OCI-LY3 (cell line): ENCODE measurements at regions not wholly inside any gene's neighbourhood (a gene's known extent, or its start where the extent isn't known, plus 50 kb on each side); places are given as distances from the start of the nearest gene placed in this dataset.

Experiments
- H2AFZ ChIP-seq: fragments of 200-600, 300-600 bp; shearing (Covaris generic); 2 replicates; pipeline ENCODE4 v1.6.0; 2014; ENCODE audit warnings: antibody characterized with exemption, low read depth, low read length
- H3K27ac ChIP-seq: fragments of 200-600, 300-600 bp; sonication (generic); 2 replicates; pipeline ENCODE4 v1.5.1; 2014; ENCODE audit warnings: mild to moderate bottlenecking, low read length, moderate library complexity, mixed read lengths
- H3K27me3 ChIP-seq: fragments of 200-600, 300-600 bp; sonication (generic); 2 replicates; pipeline ENCODE4 v1.6.1; 2014; ENCODE audit warnings: low read depth, low read length, mixed read lengths
- H3K36me3 ChIP-seq: fragments of 200-600, 300-600 bp; sonication (generic); replicated peaks from 2 replicates; pipeline ENCODE3; 2014; ENCODE audit warnings: low read depth, low read length, mixed read lengths
- H3K4me1 ChIP-seq: fragments of 300-600, 200-600 bp; sonication (generic); 2 replicates; pipeline ENCODE4 v1.6.1; 2014; ENCODE audit warnings: low read length, mixed read lengths
- H3K4me2 ChIP-seq: fragments of 200-600, 300-600 bp; sonication (generic); 2 replicates; pipeline ENCODE4 v1.6.1; 2014; ENCODE audit warnings: low read length, mixed read lengths
- H3K4me3 ChIP-seq: fragments of 300-600, 200-600 bp; sonication (generic); 2 replicates; pipeline ENCODE4 v1.5.1; 2014; ENCODE audit warnings: antibody characterized with exemption, mild to moderate bottlenecking, low read length, moderate library complexity
- H3K79me2 ChIP-seq: fragments of 300-600, 200-600 bp; shearing (Covaris generic); 2 replicates; pipeline ENCODE4 v1.6.1; 2014; ENCODE audit warnings: mild to moderate bottlenecking, low read length, mixed read lengths
- H3K9ac ChIP-seq: fragments of 300-600, 200-600 bp; shearing (Covaris generic); 2 replicates; pipeline ENCODE4 v1.6.0; 2014; ENCODE audit warnings: mild to moderate bottlenecking, low read length, moderate library complexity
- H3K9me3 ChIP-seq: fragments of 200-600, 300-600 bp; shearing (Covaris generic); 2 replicates; pipeline ENCODE4 v1.6.1; 2014; ENCODE audit warnings: low read length, mixed read lengths; ENCODE audit not compliant: insufficient read depth
- H4K20me1 ChIP-seq: fragments of 200-600, 300-600 bp; sonication (generic); 2 replicates; pipeline ENCODE4 v1.6.1; 2016; ENCODE audit warnings: low read length, mixed read lengths; ENCODE audit not compliant: insufficient read depth
- EZH2phosphoT487 ChIP-seq: fragments of 200-600 bp; shearing (Covaris generic); IDR thresholded peaks from 2 replicates; pipeline ENCODE4 v1.6.1; 2018; ENCODE audit warnings: antibody characterized with exemption, mixed run types, low read depth
- TF ChIP-seq, protein P1 (sequence below): fragments of 200-600, 300-600 bp; sonication (generic); IDR thresholded peaks from 2 replicates; pipeline ENCODE4 v1.5.1; 2014; ENCODE audit warnings: antibody characterized with exemption, low read length, low read depth

DNA sequence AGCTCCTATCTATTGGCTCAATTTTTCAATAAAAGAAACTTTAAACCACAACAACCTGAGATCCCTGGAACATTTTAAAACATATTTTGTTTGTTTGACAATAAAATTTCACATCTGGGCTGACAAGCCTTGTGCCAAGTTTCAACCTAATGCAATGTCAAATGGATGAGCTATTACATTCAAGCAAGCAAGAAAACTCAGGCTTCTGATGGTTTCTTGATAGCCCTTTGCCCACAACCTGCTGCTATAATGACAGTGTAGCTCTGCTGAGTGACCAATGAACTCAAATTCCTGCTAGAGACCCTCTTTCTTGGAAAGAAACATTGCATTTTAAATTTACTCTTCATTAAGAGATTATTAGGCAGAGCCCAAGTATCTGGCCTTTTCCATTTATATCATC lies 472.9 kb downstream of the ARHGEF28 start:
- TF ChIP-seq, protein P1, sequence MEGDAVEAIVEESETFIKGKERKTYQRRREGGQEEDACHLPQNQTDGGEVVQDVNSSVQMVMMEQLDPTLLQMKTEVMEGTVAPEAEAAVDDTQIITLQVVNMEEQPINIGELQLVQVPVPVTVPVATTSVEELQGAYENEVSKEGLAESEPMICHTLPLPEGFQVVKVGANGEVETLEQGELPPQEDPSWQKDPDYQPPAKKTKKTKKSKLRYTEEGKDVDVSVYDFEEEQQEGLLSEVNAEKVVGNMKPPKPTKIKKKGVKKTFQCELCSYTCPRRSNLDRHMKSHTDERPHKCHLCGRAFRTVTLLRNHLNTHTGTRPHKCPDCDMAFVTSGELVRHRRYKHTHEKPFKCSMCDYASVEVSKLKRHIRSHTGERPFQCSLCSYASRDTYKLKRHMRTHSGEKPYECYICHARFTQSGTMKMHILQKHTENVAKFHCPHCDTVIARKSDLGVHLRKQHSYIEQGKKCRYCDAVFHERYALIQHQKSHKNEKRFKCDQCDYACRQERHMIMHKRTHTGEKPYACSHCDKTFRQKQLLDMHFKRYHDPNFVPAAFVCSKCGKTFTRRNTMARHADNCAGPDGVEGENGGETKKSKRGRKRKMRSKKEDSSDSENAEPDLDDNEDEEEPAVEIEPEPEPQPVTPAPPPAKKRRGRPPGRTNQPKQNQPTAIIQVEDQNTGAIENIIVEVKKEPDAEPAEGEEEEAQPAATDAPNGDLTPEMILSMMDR, result no peak
- TF ChIP-seq EZH2phosphoT487, result no peak
- Histone ChIP-seq H3K4me3 (no peak overlapping the region), H3K4me1 (no peaks in the 10 kb centered on the region), H3K36me3 (no peaks in the 10 kb centered on the region), H3K4me2 (no peak overlapping the region), H4K20me1 (no peaks in the 10 kb centered on the region), H3K27me3 (no peaks in the 10 kb centered on the region), H3K79me2 (no peaks in the 10 kb centered on the region), H2AFZ (no peak overlapping the region), H3K9ac (no peak overlapping the region), H3K27ac (no peak overlapping the region), H3K9me3 (no peaks in the 10 kb centered on the region)

DNA sequence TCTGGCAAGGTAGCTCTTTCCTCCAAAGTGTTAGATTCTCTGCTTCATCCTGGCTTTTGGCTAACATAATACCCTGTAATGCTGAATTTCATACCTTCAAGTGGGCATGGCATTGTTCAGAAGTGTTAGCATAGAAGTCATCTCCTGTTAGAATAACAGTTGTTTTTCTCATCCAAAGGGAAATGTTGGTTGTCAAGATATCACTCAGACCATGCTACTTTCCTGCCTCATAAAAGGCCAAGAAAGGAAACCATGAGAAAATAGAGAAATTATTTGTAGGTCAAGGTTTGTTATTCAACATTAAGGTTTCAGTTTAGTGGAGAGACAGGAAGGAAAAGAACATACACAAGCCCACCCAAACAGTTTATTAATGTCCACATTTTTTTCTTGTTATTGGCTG lies 472.5 kb downstream of the ARHGEF28 start:
- no peaks in the 10 kb centered on the region for H3K9me3 ChIP-seq
- H3K4me1 ChIP-seq, result no peaks in the 10 kb centered on the region
- no peaks in the 10 kb centered on the region for H4K20me1 ChIP-seq
- H3K9ac ChIP-seq, result no peak overlapping the region
- no peaks in the 10 kb centered on the region for H3K79me2 ChIP-seq
- no peak overlapping the region for H3K4me3 ChIP-seq
- no peak overlapping the region for H3K27ac ChIP-seq
- no peaks in the 10 kb centered on the region for H3K27me3 ChIP-seq
- no peak overlapping the region for H3K4me2 ChIP-seq
- TF ChIP-seq, protein P1, result no peak
- TF ChIP-seq EZH2phosphoT487, result no peak
- H2AFZ ChIP-seq, result no peak overlapping the region
- no peaks in the 10 kb centered on the region for H3K36me3 ChIP-seq

DNA sequence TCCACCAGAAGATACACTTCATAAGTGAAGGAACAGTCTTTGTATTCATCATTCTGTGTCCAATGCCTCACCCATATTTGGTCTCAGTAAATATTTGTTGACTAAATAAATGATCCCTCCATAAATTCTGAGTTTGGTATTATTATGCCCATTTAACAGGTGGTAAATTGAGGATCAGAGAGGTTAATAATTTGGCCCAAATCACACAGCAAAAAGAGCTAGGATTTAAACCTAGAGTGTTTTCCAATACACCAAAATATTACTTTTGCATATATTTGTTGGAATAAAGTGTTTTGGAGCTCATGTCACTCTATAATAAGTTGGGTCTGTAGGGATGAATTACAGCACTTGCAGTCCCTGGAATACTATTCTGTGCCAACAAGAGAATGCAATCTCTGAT lies 470.3 kb downstream of the ARHGEF28 start:
- no peaks in the 10 kb centered on the region for H3K79me2 ChIP-seq
- H3K27ac ChIP-seq, result no peak overlapping the region
- no peak for TF ChIP-seq EZH2phosphoT487
- TF ChIP-seq, protein P1, result no peak

DNA sequence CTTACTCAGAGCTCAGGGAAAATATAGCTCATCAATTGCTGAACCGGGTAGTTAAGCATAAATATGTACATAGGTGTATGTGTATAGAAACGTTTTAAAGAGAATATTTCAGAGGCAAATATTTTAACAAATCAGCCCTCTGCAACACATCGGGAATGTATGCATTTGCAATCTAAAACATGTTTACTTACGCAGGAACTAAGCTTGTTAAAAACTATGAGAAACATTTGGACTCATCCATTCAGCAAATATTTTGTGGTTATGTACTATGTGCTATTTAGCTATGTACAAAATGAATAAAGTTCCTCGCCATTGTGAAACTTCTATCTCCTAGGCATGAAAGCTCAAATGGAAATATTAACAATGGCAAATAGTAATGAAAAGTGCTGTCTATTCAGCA lies 469.9 kb downstream of the ARHGEF28 start:
- no peaks in the 10 kb centered on the region for H3K9me3 ChIP-seq
- H3K36me3 ChIP-seq, result no peaks in the 10 kb centered on the region
- no peak overlapping the region for H3K9ac ChIP-seq
- no peak for TF ChIP-seq EZH2phosphoT487
- TF ChIP-seq, protein P1, result no peak
- no peaks in the 10 kb centered on the region for H3K4me1 ChIP-seq
- no peak overlapping the region for H3K4me3 ChIP-seq
- H4K20me1 ChIP-seq, result no peaks in the 10 kb centered on the region
- H3K79me2 ChIP-seq, result no peaks in the 10 kb centered on the region
- H3K4me2 ChIP-seq, result no peak overlapping the region
- H2AFZ ChIP-seq, result no peak overlapping the region
- no peak overlapping the region for H3K27ac ChIP-seq
- H3K27me3 ChIP-seq, result no peaks in the 10 kb centered on the region

More for the DNA sequence above, 470.3 kb downstream of the ARHGEF28 start:
- no peaks in the 10 kb centered on the region for H3K36me3 ChIP-seq
- no peak overlapping the region for H2AFZ ChIP-seq
- H4K20me1 ChIP-seq, result no peaks in the 10 kb centered on the region
- no peak overlapping the region for H3K4me3 ChIP-seq
- no peaks in the 10 kb centered on the region for H3K4me1 ChIP-seq
- no peak overlapping the region for H3K4me2 ChIP-seq
- no peaks in the 10 kb centered on the region for H3K9me3 ChIP-seq
- H3K9ac ChIP-seq, result no peak overlapping the region
- no peaks in the 10 kb centered on the region for H3K27me3 ChIP-seq
